Choroid plexus epithelial cell (primary cell): ENCODE measurements at regions not wholly inside any gene's neighbourhood (a gene's known extent, or its start where the extent isn't known, plus 50 kb on each side); places are given as distances from the start of the nearest gene placed in this dataset.

ENCODE experiments used
- DNase-seq: peaks from one replicate; pipeline ENCODE4 v3.0.0-alpha.2; 2010; ENCODE audit warnings: low read depth
- H3K4me3 ChIP-seq: 2 replicates; pipeline ENCODE4 v1.5.1; 2011; ENCODE audit warnings: low read depth, mild to moderate bottlenecking, control low read depth, low read length, moderate library complexity
- TF ChIP-seq, protein P1 (sequence below): conservative IDR thresholded peaks from 2 replicates; pipeline ENCODE4 v1.5.1; 2011; ENCODE audit warnings: low read depth, mild to moderate bottlenecking, control low read depth, inconsistent platforms, low read length, moderate library complexity

DNA sequence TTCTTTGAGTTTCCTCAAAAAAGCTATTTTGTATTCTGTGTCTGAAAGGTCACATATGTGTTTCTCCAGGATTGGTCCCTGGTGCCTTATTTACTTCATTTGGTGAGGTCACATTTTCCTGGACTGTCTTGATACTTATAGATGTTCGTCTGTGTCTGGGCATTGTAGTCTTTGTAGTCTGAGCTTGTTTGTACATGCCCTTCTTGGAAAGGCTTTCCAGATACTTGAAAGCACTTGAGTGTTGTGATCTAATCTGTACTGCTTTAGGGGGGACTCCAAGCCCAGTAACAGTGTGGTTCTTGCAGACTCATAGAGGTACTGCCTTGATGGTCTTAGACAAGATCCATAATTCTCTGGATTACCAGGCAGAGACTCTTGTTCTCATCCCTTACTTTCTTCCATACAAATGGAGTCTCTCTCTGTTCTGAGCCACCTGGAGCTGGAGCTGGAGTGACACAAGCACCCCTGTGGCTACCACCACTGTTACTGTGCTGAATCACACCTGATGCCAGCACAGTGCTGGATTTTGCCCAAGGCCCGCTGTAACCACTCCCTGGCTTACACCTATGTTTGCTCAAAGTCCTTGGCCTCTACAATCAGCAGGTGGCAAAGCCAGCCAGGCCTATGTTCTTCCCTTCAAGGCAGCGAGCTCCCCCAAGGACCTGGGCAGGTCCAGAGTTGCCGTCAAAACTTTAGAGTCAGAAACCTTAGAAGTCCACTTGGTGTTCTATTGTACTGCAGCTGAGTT is 72.3 kb upstream of the EFHC2 start:
- TF ChIP-seq, protein P1, sequence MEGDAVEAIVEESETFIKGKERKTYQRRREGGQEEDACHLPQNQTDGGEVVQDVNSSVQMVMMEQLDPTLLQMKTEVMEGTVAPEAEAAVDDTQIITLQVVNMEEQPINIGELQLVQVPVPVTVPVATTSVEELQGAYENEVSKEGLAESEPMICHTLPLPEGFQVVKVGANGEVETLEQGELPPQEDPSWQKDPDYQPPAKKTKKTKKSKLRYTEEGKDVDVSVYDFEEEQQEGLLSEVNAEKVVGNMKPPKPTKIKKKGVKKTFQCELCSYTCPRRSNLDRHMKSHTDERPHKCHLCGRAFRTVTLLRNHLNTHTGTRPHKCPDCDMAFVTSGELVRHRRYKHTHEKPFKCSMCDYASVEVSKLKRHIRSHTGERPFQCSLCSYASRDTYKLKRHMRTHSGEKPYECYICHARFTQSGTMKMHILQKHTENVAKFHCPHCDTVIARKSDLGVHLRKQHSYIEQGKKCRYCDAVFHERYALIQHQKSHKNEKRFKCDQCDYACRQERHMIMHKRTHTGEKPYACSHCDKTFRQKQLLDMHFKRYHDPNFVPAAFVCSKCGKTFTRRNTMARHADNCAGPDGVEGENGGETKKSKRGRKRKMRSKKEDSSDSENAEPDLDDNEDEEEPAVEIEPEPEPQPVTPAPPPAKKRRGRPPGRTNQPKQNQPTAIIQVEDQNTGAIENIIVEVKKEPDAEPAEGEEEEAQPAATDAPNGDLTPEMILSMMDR: no peak
- H3K4me3 ChIP-seq: no peak overlapping the region
- DNase-seq: no peak

DNA sequence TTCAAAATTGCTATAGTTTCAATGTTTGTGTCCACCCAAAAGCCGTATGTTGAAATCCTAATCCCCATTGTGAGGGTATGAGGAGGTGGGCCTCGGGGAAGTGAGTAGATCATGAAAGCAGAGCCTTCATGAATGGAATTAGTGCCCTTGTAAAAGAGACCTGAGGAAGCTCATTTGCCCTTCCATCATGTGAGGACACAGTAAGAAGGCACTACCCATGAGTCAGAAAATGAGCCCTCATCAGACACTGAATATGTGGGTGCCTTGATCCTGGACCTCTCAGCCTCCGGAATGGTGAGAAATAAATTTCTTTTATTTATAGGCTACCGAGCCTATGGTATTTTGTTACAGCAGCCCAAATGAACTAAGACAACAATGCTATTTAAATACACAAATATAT is 57.7 kb upstream of the EFHC2 start:
- TF ChIP-seq, protein P1: no peak
- no peak for DNase-seq

DNA sequence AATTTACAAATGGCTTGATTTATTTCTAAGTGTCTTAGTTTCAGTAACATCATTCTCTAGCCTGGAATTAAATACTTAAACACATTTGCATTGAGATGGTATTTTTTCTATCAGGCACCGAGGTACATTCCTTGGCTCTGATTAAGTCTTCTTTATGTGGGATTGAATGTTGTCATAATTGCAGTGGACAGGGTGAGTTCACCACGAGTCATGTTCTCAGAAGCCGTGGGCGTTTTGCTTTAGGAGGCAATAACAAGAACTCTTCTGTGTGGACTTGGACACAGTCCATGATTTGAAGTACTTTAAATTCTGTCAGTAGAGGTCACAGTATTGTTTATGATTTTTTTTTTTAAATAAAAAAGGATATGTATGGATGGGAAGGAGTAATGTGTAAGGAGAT is 57.1 kb upstream of the EFHC2 start:
- DNase-seq: peak; percentile 93
- no peak overlapping the region for H3K4me3 ChIP-seq
- TF ChIP-seq, protein P1: no peak

More for the DNA sequence above, 57.7 kb upstream of the EFHC2 start:
- no peak overlapping the region for H3K4me3 ChIP-seq

DNA sequence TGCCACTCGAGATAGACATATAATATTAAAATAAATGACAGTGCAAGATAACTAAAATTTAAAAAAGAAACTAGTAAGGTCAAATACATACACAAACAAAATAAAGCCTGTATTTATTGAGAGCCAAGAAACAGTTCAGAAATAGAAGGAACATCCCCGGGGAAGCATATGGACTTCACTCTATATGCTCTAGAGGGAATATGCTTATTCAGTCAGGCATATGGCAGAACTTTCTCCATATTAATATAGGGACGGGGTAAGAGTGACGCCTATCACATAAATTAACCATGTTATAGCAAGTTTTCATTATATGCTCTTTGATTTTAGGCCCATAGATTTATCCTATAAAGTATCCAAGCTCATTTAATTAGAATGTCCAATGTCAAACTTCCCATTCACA is 56.7 kb upstream of the EFHC2 start:
- H3K4me3 ChIP-seq: no peak overlapping the region
- DNase-seq: no peak
- TF ChIP-seq, protein P1: no peak
